K562 (cell line): ENCODE measurements at regions not wholly inside any gene's neighbourhood (a gene's known extent, or its start where the extent isn't known, plus 50 kb on each side); places are given as distances from the start of the nearest gene placed in this dataset.

Source experiments
- ATF3 ChIP-seq, 2 experiments: fragments of 450-650 bp in 1 of 2; sonication (generic) in 1 of 2; formaldehyde crosslinking in 1 of 2; IDR thresholded peaks in 1 of 2; conservative IDR thresholded peaks in 1 of 2; 2 replicates each; pipeline versions ENCODE4 v1.6.1 to v1.8.1; 2016 to 2023; ENCODE audit warnings: mild to moderate bottlenecking in 2 of 2, moderate library complexity in 2 of 2, inconsistent platforms in 1 of 2, missing genetic modification reagents in 1 of 2
- CTCF ChIP-seq, 3 experiments: IDR thresholded peaks in 2 of 3; conservative IDR thresholded peaks in 1 of 3; 2 replicates each; pipeline ENCODE4 v1.5.1; 2011 to 2012; ENCODE audit warnings: low read length in 3 of 3, mild to moderate bottlenecking in 3 of 3, control low read depth in 2 of 3, improper control_type of control experiment in 1 of 3, inconsistent platforms in 1 of 3, low read depth in 1 of 3, mixed read lengths in 1 of 3, moderate library complexity in 1 of 3; ENCODE audit not compliant: insufficient read depth in 2 of 3
- DDX20 ChIP-seq: fragments of 450-650 bp; IDR thresholded peaks from 2 replicates; pipeline ENCODE4 v1.6.1; 2016; ENCODE audit warnings: missing genetic modification characterization, low read depth, mild to moderate bottlenecking, missing compliant biosample characterization, moderate library complexity
- FOXK2 ChIP-seq, 2 experiments: fragments of 450-650 bp; IDR thresholded peaks in 1 of 2; conservative IDR thresholded peaks in 1 of 2; 2 replicates each; pipeline ENCODE4 v1.6.1; 2016; ENCODE audit warnings: low read depth in 2 of 2, mild to moderate bottlenecking in 1 of 2
- HDGF ChIP-seq: fragments of 450-650 bp; IDR thresholded peaks from 2 replicates; pipeline ENCODE4 v1.6.1; 2016
- RFX5 ChIP-seq: IDR thresholded peaks from 2 replicates; pipeline ENCODE4 v1.6.1; 2011; ENCODE audit warnings: low read depth, mild to moderate bottlenecking, improper control_type of control experiment, low read length
- ZFP36 ChIP-seq: fragments of 150-350 bp; IDR thresholded peaks from 2 replicates; pipeline ENCODE4 v1.6.1; 2018; ENCODE audit warnings: low read length, low read depth; ENCODE audit not compliant: partially characterized antibody
- ZNF449 ChIP-seq: fragments of 250-450 bp; sonication (Bioruptor Pico); IDR thresholded peaks from 2 replicates; pipeline ENCODE4 v1.8.0; 2022; ENCODE audit warnings: moderate library complexity, mild to moderate bottlenecking, inconsistent platforms

GRCh38 chr6:97915537-97915936 lies 632.5 kb upstream of the MMS22L start:
- TF ChIP-seq HDGF: no peak
- no peak for TF ChIP-seq ZNF449 (CRISPR knock-in tag)
- TF ChIP-seq RFX5: no peak
- TF ChIP-seq ZFP36: no peak
- no peak for TF ChIP-seq CTCF (IDR thresholded peaks at IDR 0.05 in 2 of 3, conservative IDR thresholded peaks at IDR 0.05 in 1 of 3; ENCODE audit: insufficient read depth in 2 of 3, low read depth in 1 of 3, low read length in 3 of 3)
- TF ChIP-seq ATF3 (IDR thresholded peaks at IDR 0.05): no peak
- no peak for TF ChIP-seq ATF3 (CRISPR knock-in tag; conservative IDR thresholded peaks at IDR 0.05)
- no peak for TF ChIP-seq DDX20
- no peak for TF ChIP-seq FOXK2 (conservative IDR thresholded peaks at IDR 0.05 in 1 of 2, IDR thresholded peaks at IDR 0.05 in 1 of 2; ENCODE audit: low read depth in 2 of 2)
